ENCODE measurements at regions not wholly inside any gene's neighbourhood (a gene's known extent, or its start where the extent isn't known, plus 50 kb on each side); places are given as distances from the start of the nearest gene placed in this dataset.
A peak's percentile ranks its signal among the peaks of the same experiment; 100 is the strongest.
"Not testable (repeated sequence)": the region's sequence is repeated elsewhere in the genome, so short reads cannot be mapped to it uniquely, and the experiment has no call there.

DNA sequence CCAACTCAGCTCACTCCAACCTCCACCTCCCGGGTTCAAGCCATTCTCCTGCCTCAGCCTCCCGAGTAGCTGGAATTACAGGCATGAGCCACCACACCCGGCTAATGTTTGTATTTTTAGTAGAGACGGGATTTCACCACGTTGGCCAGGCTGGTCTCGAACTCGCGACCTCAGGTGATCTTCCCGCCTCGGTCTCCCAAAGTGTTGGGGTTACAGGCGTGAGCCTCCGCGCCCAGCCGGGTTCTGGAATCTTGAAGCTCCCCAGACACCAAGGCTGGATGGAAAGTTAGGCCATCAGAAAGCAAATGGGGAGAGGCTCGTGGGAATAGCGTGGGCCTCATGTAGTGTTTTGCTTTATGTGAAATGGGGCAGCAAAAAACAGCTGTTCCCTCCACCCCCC is 81.0 kb upstream of the PPP2R3B start:
- not testable (repeated sequence) for H3K36me3 ChIP-seq (ENCODE audit: control insufficient read depth in 1 of 2, insufficient read depth in 2 of 2, low read depth in 1 of 2, low read length in 2 of 2); H2BK5ac ChIP-seq (ENCODE audit: low read depth, low read length, poor library complexity, severe bottlenecking); H3K79me1 ChIP-seq (replicated peaks; ENCODE audit: low read length, poor library complexity, severe bottlenecking); H2BK12ac ChIP-seq (ENCODE audit: low read length in 2 of 2); H3K23ac ChIP-seq (ENCODE audit: low read length in 2 of 2); H2BK15ac ChIP-seq (ENCODE audit: low read depth, poor library complexity, severe bottlenecking); H3K9ac ChIP-seq (ENCODE audit: low read length); H3K27ac ChIP-seq (ENCODE audit: low read length, poor library complexity, severe bottlenecking); H3K4me2 ChIP-seq (ENCODE audit: low read length, poor library complexity, severe bottlenecking); H3K27me3 ChIP-seq (ENCODE audit: control insufficient read depth in 1 of 2, insufficient read depth in 1 of 2, low read length in 2 of 2); H3K4ac ChIP-seq (ENCODE audit: low read depth in 1 of 2, low read length in 2 of 2); H3K14ac ChIP-seq (ENCODE audit: low read length in 2 of 2); H3K4me3 ChIP-seq (ENCODE audit: insufficient read depth in 1 of 2, low read depth in 1 of 2, low read length in 2 of 2); H2AFZ ChIP-seq (ENCODE audit: low read depth, low read length); H3K9me3 ChIP-seq (ENCODE audit: control insufficient read depth, low read length); H4K91ac ChIP-seq (ENCODE audit: low read length); DNase-seq; H2AK5ac ChIP-seq (ENCODE audit: low read length, severe bottlenecking); H2BK120ac ChIP-seq (ENCODE audit: low read depth, low read length); H3K4me1 ChIP-seq (ENCODE audit: control insufficient read depth, insufficient read depth, low read depth, low read length); H4K8ac ChIP-seq (ENCODE audit: low read length); H3K18ac ChIP-seq (ENCODE audit: low read depth in 1 of 2, low read length in 2 of 2)
- 94% methylated on average over 14 of the region's 16 CpGs for WGBS

DNA sequence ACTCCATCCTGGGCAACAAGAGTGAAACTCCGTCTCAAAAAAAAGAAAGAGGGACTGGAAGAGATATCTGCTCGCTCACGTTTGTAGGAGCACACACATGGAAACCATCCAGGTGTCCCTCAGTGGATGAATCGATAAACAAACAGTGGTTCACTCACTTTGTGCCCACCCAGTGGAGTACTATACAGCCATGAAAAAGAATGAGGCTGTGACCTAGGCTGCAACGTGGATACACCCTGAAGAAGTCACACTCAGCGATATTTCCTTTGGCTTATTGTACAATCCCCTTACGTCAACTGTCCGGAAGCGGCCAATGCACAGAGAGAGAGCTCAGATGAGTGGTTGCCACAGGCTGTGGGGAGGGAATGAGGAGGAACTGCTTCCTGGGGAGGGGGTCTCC is 82.3 kb upstream of the PPP2R3B start:
- no peak overlapping the region for H2BK120ac ChIP-seq (ENCODE audit: low read depth, low read length)
- 94% methylated on average over 9 of the region's 9 CpGs for WGBS

DNA sequence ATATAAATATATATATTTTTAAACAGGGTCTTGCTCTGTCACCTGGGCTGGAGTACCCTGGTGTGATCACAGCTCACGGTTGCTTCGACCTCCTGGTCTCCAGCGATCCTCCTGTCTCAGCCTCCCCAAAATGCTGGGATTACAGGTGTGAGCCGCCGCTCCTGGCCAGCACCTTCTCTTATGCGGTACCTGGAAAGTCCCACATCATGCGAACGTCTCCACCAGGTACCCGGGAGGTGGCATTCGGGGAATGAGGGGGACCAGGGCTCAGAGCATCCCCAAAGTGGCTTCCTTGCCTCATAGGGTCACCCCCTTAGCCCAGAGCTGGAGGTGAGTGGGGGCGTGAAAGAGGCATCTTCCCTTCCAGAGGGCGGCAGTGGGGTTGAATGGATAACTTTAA is 84.0 kb upstream of the PPP2R3B start:
- H3K27me3 ChIP-seq (ENCODE audit: control insufficient read depth in 1 of 2, insufficient read depth in 1 of 2, low read length in 2 of 2): no peaks in the 10 kb centered on the region
- H3K79me1 ChIP-seq (replicated peaks; ENCODE audit: low read length, poor library complexity, severe bottlenecking): no peaks in the 10 kb centered on the region
- H4K8ac ChIP-seq (ENCODE audit: low read length): no peak overlapping the region
- DNase-seq: no peak
- no peak overlapping the region for H3K18ac ChIP-seq (ENCODE audit: low read depth in 1 of 2, low read length in 2 of 2)
- H2BK12ac ChIP-seq (ENCODE audit: low read length in 2 of 2): no peak overlapping the region
- H3K4ac ChIP-seq (ENCODE audit: low read depth in 1 of 2, low read length in 2 of 2): no peak overlapping the region
- H3K4me2 ChIP-seq (ENCODE audit: low read length, poor library complexity, severe bottlenecking): no peak overlapping the region
- no peaks in the 10 kb centered on the region for H3K36me3 ChIP-seq (ENCODE audit: control insufficient read depth in 1 of 2, insufficient read depth in 2 of 2, low read depth in 1 of 2, low read length in 2 of 2)
- H3K4me1 ChIP-seq (ENCODE audit: control insufficient read depth, insufficient read depth, low read depth, low read length): no peaks in the 10 kb centered on the region
- WGBS: 89% methylated on average over 12 of the region's 12 CpGs
- H2BK5ac ChIP-seq (ENCODE audit: low read depth, low read length, poor library complexity, severe bottlenecking): no peak overlapping the region
- no peak overlapping the region for H4K91ac ChIP-seq (ENCODE audit: low read length)
- H3K4me3 ChIP-seq (ENCODE audit: insufficient read depth in 1 of 2, low read depth in 1 of 2, low read length in 2 of 2): peak overlapping the region in 1 of 2 experiments; percentile 34
- no peak overlapping the region for H3K9ac ChIP-seq (ENCODE audit: low read length)
- no peak overlapping the region for H2BK15ac ChIP-seq (ENCODE audit: low read depth, poor library complexity, severe bottlenecking)
- no peak overlapping the region for H2AFZ ChIP-seq (ENCODE audit: low read depth, low read length)
- no peak overlapping the region for H2AK5ac ChIP-seq (ENCODE audit: low read length, severe bottlenecking)
- no peak overlapping the region for H3K14ac ChIP-seq (ENCODE audit: low read length in 2 of 2)
- H2BK120ac ChIP-seq (ENCODE audit: low read depth, low read length): no peak overlapping the region
- no peak overlapping the region for H3K27ac ChIP-seq (ENCODE audit: low read length, poor library complexity, severe bottlenecking)
- H3K9me3 ChIP-seq (ENCODE audit: control insufficient read depth, low read length): peaks cover 6% of the 10 kb centered on the region
- H3K23ac ChIP-seq (ENCODE audit: low read length in 2 of 2): no peak overlapping the region

More for the DNA sequence above, 82.3 kb upstream of the PPP2R3B start:
- Histone ChIP-seq H3K36me3 (ENCODE audit: control insufficient read depth in 1 of 2, insufficient read depth in 2 of 2, low read depth in 1 of 2, low read length in 2 of 2) (no peaks in the 10 kb centered on the region), H3K9me3 (ENCODE audit: control insufficient read depth, low read length) (peaks cover 6% of the 10 kb centered on the region), H3K23ac (ENCODE audit: low read length in 2 of 2) (no peak overlapping the region), H4K8ac (ENCODE audit: low read length) (no peak overlapping the region), H4K91ac (ENCODE audit: low read length) (no peak overlapping the region), H3K27ac (ENCODE audit: low read length, poor library complexity, severe bottlenecking) (no peak overlapping the region), H3K4me1 (ENCODE audit: control insufficient read depth, insufficient read depth, low read depth, low read length) (no peaks in the 10 kb centered on the region), H2BK12ac (ENCODE audit: low read length in 2 of 2) (no peak overlapping the region), H3K4ac (ENCODE audit: low read depth in 1 of 2, low read length in 2 of 2) (no peak overlapping the region), H3K18ac (ENCODE audit: low read depth in 1 of 2, low read length in 2 of 2) (no peak overlapping the region), H3K27me3 (ENCODE audit: control insufficient read depth in 1 of 2, insufficient read depth in 1 of 2, low read length in 2 of 2) (no peaks in the 10 kb centered on the region), H2AK5ac (ENCODE audit: low read length, severe bottlenecking) (no peak overlapping the region), H2AFZ (ENCODE audit: low read depth, low read length) (no peak overlapping the region), H3K9ac (ENCODE audit: low read length) (no peak overlapping the region), H3K4me3 (ENCODE audit: insufficient read depth in 1 of 2, low read depth in 1 of 2, low read length in 2 of 2) (no peak overlapping the region), H3K4me2 (ENCODE audit: low read length, poor library complexity, severe bottlenecking) (no peak overlapping the region), H3K14ac (ENCODE audit: low read length in 2 of 2) (no peak overlapping the region), H2BK15ac (ENCODE audit: low read depth, poor library complexity, severe bottlenecking) (no peak overlapping the region), H3K79me1 (replicated peaks; ENCODE audit: low read length, poor library complexity, severe bottlenecking) (no peaks in the 10 kb centered on the region), H2BK5ac (ENCODE audit: low read depth, low read length, poor library complexity, severe bottlenecking) (no peak overlapping the region)
- no peak for DNase-seq

- peaks cover 6% of the 10 kb centered on the region for H3K9me3 ChIP-seq (ENCODE audit: control insufficient read depth, low read length)
- no peak overlapping the region for H3K4me3 ChIP-seq (ENCODE audit: insufficient read depth in 1 of 2, low read depth in 1 of 2, low read length in 2 of 2)
- no peak overlapping the region for H2BK120ac ChIP-seq (ENCODE audit: low read depth, low read length)
- 55% methylated on average over 1 of the region's 9 CpGs for WGBS
- no peak overlapping the region for H2BK12ac ChIP-seq (ENCODE audit: low read length in 2 of 2)
- no peaks in the 10 kb centered on the region for H3K79me1 ChIP-seq (replicated peaks; ENCODE audit: low read length, poor library complexity, severe bottlenecking)
- no peak overlapping the region for H3K4me2 ChIP-seq (ENCODE audit: low read length, poor library complexity, severe bottlenecking)
- no peak overlapping the region for H2BK15ac ChIP-seq (ENCODE audit: low read depth, poor library complexity, severe bottlenecking)
- H3K18ac ChIP-seq (ENCODE audit: low read depth in 1 of 2, low read length in 2 of 2): no peak overlapping the region
- H4K8ac ChIP-seq (ENCODE audit: low read length): no peak overlapping the region
- H2AFZ ChIP-seq (ENCODE audit: low read depth, low read length): no peak overlapping the region
- H3K9ac ChIP-seq (ENCODE audit: low read length): no peak overlapping the region
- H3K23ac ChIP-seq (ENCODE audit: low read length in 2 of 2): no peak overlapping the region
- H3K4ac ChIP-seq (ENCODE audit: low read depth in 1 of 2, low read length in 2 of 2): no peak overlapping the region
- H2BK5ac ChIP-seq (ENCODE audit: low read depth, low read length, poor library complexity, severe bottlenecking): no peak overlapping the region
- H3K14ac ChIP-seq (ENCODE audit: low read length in 2 of 2): no peak overlapping the region
- no peak overlapping the region for H3K27ac ChIP-seq (ENCODE audit: low read length, poor library complexity, severe bottlenecking)
- no peaks in the 10 kb centered on the region for H3K4me1 ChIP-seq (ENCODE audit: control insufficient read depth, insufficient read depth, low read depth, low read length)
- no peak overlapping the region for H4K91ac ChIP-seq (ENCODE audit: low read length)
- no peak overlapping the region for H2AK5ac ChIP-seq (ENCODE audit: low read length, severe bottlenecking)
- no peak for DNase-seq
- no peaks in the 10 kb centered on the region for H3K36me3 ChIP-seq (ENCODE audit: control insufficient read depth in 1 of 2, insufficient read depth in 2 of 2, low read depth in 1 of 2, low read length in 2 of 2)
- H3K27me3 ChIP-seq (ENCODE audit: control insufficient read depth in 1 of 2, insufficient read depth in 1 of 2, low read length in 2 of 2): no peaks in the 10 kb centered on the region
Measured at GRCh38 chrX:471281-471680, 84.6 kb upstream of the PPP2R3B start.

All from mesenchymal stem cell (in vitro differentiated cells and primary cell).